ENCODE measurements at regions not wholly inside any gene's neighbourhood (a gene's known extent, or its start where the extent isn't known, plus 50 kb on each side); places are given as distances from the start of the nearest gene placed in this dataset.
"Not testable (repeated sequence)": the region's sequence is repeated elsewhere in the genome, so short reads cannot be mapped to it uniquely, and the experiment has no call there.

DNA sequence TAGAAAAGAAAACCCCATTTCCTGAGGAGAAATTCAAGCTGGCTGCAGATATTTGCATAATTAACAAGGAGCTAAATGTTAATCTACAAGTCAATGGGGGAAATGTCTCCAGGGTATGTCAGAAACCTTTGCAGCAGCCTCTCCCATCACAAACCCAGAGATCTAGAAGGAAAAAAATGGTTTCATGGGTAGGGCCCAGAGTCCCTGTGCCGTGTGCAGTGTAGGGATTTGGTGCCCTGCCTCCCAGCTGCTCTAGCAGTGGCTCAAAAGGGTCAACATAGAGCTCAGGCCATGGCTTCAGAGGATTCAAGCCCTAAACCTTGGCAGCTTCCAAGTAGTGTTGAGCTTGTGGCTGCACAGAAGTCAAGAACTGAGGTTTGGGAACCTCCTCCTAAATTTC is 290.2 kb upstream of the TMEFF2 start:
- DNase-seq (ENCODE audit: low read depth, low spot score), result no peak
- in situ Hi-C loops (cut with HindIII; ENCODE audit: low pct_unique_long_range_greater_than_20kb, low sequenced_read_pairs), result no loop called here

- in situ Hi-C loops (cut with HindIII; ENCODE audit: low pct_unique_long_range_greater_than_20kb, low sequenced_read_pairs), result no loop called here
- no peak for DNase-seq (ENCODE audit: low read depth, low spot score)
Observed at GRCh38 chr2:192480984-192481383, 286.3 kb upstream of the TMEFF2 start.

GRCh38 chr2:192473331-192473730 is 278.6 kb upstream of the TMEFF2 start:
- in situ Hi-C loops (cut with HindIII; ENCODE audit: low pct_unique_long_range_greater_than_20kb, low sequenced_read_pairs), result no loop called here
- no peak for DNase-seq (ENCODE audit: low read depth, low spot score)

GRCh38 chr2:192471982-192472381 is 277.2 kb upstream of the TMEFF2 start:
- in situ Hi-C loops (cut with HindIII; ENCODE audit: low pct_unique_long_range_greater_than_20kb, low sequenced_read_pairs), result no loop called here
- no peak for DNase-seq (ENCODE audit: low read depth, low spot score)

- no peak for DNase-seq (ENCODE audit: low read depth, low spot score)
- in situ Hi-C loops (cut with HindIII; ENCODE audit: low pct_unique_long_range_greater_than_20kb, low sequenced_read_pairs), result no loop called here
Observed at GRCh38 chr2:192469612-192470011, 274.9 kb upstream of the TMEFF2 start.

GRCh38 chr2:192467953-192468660 is 273.4 kb upstream of the TMEFF2 start:
- DNase-seq (ENCODE audit: low read depth, low spot score), result no peak
- in situ Hi-C loops (cut with HindIII; ENCODE audit: low pct_unique_long_range_greater_than_20kb, low sequenced_read_pairs), result no loop called here

DNA sequence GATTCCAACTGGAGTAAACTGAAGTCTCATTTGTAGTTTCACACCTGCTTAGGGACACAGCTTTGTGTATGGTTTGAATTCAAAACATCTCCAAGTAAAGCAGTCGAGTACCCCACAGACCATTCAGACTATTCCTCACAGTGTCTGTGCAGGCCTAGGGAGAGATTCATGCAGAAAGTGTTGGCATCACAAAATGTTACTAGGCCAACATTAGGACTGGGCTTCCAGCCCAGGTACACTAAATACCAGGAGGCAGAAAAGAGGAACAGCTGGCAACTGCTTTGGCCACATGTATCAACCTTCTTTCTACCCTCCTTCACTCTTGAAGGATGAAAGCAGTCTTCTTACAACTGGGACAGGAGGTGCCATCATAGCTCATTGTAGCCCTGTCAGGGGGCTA is 270.4 kb upstream of the TMEFF2 start:
- in situ Hi-C loops (cut with HindIII; ENCODE audit: low pct_unique_long_range_greater_than_20kb, low sequenced_read_pairs), result no loop called here

GRCh38 chr2:192459422-192459821 is 264.7 kb upstream of the TMEFF2 start:
- no peak for DNase-seq (ENCODE audit: low read depth, low spot score)
- in situ Hi-C loops (cut with HindIII; ENCODE audit: low pct_unique_long_range_greater_than_20kb, low sequenced_read_pairs), result no loop called here

More for the DNA sequence above, 270.4 kb upstream of the TMEFF2 start:
- DNase-seq (ENCODE audit: low read depth, low spot score), result no peak

GRCh38 chr2:192448881-192449280 is 254.1 kb upstream of the TMEFF2 start:
- in situ Hi-C loops (cut with HindIII; ENCODE audit: low pct_unique_long_range_greater_than_20kb, low sequenced_read_pairs), result no loop called here
- peak; percentile 14 for DNase-seq (ENCODE audit: low read depth, low spot score)

DNA sequence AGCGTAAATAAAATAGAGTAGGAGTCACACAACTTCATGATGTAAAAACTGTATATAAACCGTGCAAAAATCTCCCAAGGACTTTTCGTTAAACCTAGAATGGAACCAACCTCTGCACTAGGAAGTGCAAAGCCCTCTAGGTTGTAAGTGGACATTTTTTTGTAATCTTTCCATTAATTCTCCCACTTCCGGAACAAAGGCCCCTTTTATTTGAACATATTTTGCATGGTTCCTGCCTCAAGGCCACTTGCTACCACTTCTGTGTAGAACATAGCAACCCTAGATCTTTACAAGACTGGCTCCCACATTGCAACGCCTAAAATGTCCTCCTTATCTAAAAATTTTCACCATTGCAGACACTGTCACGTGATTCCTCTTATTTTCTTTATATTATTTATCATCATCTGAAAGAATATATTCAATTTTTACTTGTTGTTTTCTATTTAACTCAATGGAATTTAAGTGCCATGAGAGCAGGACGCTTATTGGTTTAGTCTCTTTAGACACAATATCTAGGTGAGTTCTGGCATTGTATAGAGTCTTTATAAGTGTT is 249.6 kb upstream of the TMEFF2 start:
- in situ Hi-C loops (cut with HindIII; ENCODE audit: low pct_unique_long_range_greater_than_20kb, low sequenced_read_pairs), result no loop called here
- peak; percentile 6 for DNase-seq (ENCODE audit: low read depth, low spot score)

- DNase-seq (ENCODE audit: low read depth, low spot score), result no peak
- in situ Hi-C loops (cut with HindIII; ENCODE audit: low pct_unique_long_range_greater_than_20kb, low sequenced_read_pairs), result no loop called here
Observed at GRCh38 chr2:192443831-192444230, 249.1 kb upstream of the TMEFF2 start.

DNA sequence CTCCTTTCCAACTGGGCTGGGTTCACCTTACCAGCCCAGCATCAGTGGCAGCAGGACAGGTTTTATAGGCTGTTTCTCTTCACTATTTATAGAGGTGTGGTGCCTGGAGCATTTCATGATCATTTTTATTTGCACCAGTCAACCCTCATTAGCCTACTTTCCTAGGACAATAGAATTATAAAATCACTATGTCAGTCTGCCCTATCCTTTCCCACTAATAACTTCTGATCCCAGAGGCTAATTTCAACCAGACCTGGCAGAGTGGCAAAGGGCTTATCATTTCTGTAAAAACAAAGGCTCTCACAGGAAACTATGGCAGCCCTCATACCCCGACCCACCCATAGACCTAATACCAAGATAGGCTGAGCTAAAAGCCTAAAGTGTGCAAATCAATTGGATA is 243.5 kb upstream of the TMEFF2 start:
- in situ Hi-C loops (cut with HindIII; ENCODE audit: low pct_unique_long_range_greater_than_20kb, low sequenced_read_pairs), result no loop called here
- no peak for DNase-seq (ENCODE audit: low read depth, low spot score)

DNA sequence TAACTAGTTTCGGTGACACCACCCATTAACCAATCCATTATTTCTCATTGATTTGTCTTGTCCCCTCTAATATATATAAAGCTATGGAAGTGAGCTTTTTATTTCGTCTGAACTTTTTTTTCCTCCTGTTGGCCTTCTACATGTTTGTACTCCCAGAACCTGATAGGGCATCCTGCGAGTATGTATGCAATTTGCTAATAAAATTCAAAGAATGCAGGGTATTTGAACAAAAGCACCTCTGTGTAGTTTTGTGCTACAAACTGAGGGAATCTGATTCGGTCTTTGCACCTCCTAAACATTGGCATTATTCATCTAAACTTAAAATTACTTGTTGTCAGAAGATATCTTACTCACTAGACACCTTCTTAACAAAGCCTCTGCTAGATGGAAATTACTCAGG is 242.9 kb upstream of the TMEFF2 start:
- no peak for DNase-seq (ENCODE audit: low read depth, low spot score)
- in situ Hi-C loops (cut with HindIII; ENCODE audit: low pct_unique_long_range_greater_than_20kb, low sequenced_read_pairs), result no loop called here

- in situ Hi-C loops (cut with HindIII; ENCODE audit: low pct_unique_long_range_greater_than_20kb, low sequenced_read_pairs), result no loop called here
- no peak for DNase-seq (ENCODE audit: low read depth, low spot score)
Observed at GRCh38 chr2:192424243-192424642, 229.5 kb upstream of the TMEFF2 start.

DNA sequence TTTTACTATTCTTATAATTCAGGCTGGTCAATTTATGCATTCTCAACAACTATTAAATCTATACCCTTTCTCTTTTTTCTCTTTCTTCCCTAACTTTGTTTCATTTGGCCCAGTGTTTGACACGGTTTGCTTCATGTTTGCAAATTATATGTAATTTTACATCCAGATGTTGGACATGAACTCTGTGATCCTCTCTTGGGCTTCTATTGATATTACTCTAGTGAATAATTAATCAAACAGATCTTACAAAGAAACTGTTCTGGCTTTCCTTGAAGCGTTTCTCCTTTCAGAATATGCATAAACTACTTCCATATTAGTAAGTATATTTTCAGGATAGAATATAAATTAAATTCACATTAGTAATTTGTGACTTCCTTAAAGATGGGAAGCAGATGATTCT is 225.1 kb upstream of the TMEFF2 start:
- in situ Hi-C loops (cut with HindIII; ENCODE audit: low pct_unique_long_range_greater_than_20kb, low sequenced_read_pairs), result no loop called here
- DNase-seq (ENCODE audit: low read depth, low spot score), result no peak

DNA sequence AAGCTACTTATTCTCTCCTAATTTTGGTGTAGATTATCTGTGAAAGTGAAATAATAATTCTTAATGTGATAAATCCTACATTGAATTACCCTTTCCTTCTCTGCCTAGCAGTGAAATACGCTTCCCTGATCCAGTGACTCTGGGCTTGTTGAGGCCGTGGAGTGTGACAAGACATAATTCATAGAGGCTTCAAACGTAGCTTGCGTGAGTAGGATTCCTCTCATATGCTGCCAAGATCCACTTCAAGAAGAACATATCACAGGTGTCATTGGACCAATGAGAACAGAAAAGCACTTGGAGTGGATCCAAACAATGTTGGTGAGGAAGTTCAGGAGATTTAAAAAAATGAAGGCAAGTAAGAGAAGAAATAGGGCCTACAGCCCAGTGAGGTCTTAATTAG is 221.3 kb upstream of the TMEFF2 start:
- DNase-seq (ENCODE audit: low read depth, low spot score), result no peak
- in situ Hi-C loops (cut with HindIII; ENCODE audit: low pct_unique_long_range_greater_than_20kb, low sequenced_read_pairs), result no loop called here

- DNase-seq (ENCODE audit: low read depth, low spot score), result no peak
- in situ Hi-C loops (cut with HindIII; ENCODE audit: low pct_unique_long_range_greater_than_20kb, low sequenced_read_pairs), result no loop called here
Observed at GRCh38 chr2:192414794-192415193, 220.1 kb upstream of the TMEFF2 start.

DNA sequence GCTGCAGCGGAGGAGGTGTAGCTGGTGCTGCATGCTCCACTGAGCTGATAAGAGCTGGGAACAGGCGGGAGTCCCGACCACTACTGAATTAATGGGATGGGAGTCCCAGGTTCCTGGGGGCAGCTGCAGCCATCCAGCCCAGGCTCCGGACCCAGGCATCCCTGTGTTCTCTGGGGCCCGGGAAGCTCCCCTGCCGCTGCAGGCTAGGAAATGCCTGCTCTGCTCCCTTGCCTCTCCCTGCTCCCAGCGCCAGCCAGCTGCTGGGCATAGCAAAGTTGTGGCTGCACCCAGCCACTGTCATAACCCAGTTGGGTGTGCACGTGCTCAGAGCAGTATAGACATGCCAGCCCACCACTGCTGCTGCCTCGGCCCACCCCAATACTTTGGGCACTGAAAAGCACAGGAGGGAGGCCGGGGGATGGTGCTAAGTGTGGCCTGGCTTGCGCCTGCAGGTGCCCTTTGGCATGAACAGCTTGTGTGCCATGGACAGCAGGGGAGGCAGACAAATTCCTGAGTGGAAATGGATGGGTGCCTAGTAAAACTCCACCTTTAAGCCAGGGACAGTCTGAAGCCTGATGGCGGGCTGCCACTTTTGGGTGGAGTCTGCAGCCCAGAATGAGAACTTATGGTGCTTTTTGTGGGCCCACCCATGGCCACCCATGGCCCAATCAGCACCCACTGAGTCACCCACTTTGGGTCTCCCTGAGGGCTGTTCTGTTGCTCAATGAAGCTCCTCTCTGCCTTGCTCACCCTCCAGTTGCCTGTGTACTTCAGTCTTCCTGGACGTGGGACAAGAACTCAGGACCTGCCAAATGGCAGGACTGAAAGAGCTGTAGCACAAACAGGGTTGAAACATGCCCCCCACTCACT is 219.3 kb upstream of the TMEFF2 start:
- no peak for DNase-seq (ENCODE audit: low read depth, low spot score)
- in situ Hi-C loops (cut with HindIII; ENCODE audit: low pct_unique_long_range_greater_than_20kb, low sequenced_read_pairs), result no loop called here

DNA sequence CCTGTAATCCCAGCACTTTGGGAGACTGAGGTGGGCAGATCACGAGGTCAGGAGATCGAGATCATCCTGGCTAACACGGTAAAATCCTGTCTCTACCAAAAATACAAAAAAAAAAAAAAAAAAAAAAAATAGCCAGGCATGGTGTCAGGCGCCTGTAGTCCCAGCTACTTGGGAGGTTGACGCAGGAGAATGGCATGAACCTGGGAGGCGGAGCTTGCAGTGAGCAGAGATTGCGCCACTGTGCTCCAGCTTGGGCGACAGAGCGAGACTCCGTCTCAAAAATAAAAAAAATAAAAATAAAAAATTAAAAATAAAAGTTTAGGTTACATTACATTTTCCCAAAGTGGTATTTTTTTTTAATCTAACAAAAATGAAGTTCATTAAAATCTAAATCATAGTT is 218.1 kb upstream of the TMEFF2 start:
- in situ Hi-C loops (cut with HindIII; ENCODE audit: low pct_unique_long_range_greater_than_20kb, low sequenced_read_pairs); DNase-seq (ENCODE audit: low read depth, low spot score): not testable (repeated sequence)
